ENCODE measurements at regions not wholly inside any gene's neighbourhood (a gene's known extent, or its start where the extent isn't known, plus 50 kb on each side); places are given as distances from the start of the nearest gene placed in this dataset.
"Not testable (repeated sequence)": the region's sequence is repeated elsewhere in the genome, so short reads cannot be mapped to it uniquely, and the experiment has no call there.

DNA sequence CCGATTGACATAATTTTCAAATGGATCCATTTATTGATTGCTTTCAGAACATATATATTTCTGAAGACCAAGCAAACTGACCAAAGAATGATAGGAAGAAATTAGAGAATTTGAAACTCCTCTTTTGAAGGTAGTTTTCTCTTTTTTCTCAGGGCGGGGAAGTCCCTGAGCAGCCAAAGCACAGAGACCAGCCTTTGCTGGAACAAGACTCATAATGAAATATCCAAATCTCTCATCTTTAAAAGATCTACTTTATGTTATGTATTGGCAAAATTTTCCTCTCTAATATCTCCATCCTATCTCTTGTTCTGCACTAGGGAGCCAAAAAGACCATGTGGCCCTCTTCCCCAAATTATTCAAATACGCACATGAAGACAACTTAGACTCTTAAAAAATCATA lies 379.0 kb upstream of the TCF4 start:
- TF ChIP-seq, protein P1, sequence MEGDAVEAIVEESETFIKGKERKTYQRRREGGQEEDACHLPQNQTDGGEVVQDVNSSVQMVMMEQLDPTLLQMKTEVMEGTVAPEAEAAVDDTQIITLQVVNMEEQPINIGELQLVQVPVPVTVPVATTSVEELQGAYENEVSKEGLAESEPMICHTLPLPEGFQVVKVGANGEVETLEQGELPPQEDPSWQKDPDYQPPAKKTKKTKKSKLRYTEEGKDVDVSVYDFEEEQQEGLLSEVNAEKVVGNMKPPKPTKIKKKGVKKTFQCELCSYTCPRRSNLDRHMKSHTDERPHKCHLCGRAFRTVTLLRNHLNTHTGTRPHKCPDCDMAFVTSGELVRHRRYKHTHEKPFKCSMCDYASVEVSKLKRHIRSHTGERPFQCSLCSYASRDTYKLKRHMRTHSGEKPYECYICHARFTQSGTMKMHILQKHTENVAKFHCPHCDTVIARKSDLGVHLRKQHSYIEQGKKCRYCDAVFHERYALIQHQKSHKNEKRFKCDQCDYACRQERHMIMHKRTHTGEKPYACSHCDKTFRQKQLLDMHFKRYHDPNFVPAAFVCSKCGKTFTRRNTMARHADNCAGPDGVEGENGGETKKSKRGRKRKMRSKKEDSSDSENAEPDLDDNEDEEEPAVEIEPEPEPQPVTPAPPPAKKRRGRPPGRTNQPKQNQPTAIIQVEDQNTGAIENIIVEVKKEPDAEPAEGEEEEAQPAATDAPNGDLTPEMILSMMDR (IDR thresholded peaks at IDR 0.05; ENCODE audit: poor library complexity, severe bottlenecking) = no peak
- no peaks in the 10 kb centered on the region for H3K36me3 ChIP-seq (ENCODE audit: low read depth)
- no peaks in the 10 kb centered on the region for H3K4me1 ChIP-seq (ENCODE audit: insufficient read depth, poor library complexity, severe bottlenecking)
- DNase-seq (ENCODE audit: low spot score) (no peak), ATAC-seq (ENCODE audit: low read depth) (no peak)
- no peaks in the 10 kb centered on the region for H3K9me3 ChIP-seq (ENCODE audit: severe bottlenecking)
- no peak overlapping the region for H3K27ac ChIP-seq (ENCODE audit: poor library complexity, severe bottlenecking)
- H3K4me3 ChIP-seq (ENCODE audit: severe bottlenecking) = no peak overlapping the region
- H3K27me3 ChIP-seq (ENCODE audit: insufficient read depth, poor library complexity, severe bottlenecking) = no peaks in the 10 kb centered on the region

DNA sequence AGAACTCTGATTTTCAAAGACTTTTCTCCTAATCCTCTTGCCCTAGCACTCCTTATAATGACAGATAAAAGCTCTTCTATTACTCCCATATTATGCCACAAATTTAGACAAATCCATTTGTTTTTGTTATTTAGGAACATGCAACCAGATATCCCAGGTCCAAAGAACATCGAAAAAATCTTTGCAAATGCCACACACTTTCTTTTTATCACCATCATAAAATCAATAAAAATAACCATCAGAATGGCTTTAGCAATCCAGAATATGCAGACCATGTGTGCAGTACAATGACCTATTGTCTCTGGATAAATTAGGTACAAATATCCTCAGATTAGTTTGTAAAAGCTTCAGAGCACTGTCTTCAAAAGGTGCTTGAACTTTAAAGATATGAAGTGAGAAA lies 376.2 kb upstream of the TCF4 start:
- H3K36me3 ChIP-seq (ENCODE audit: low read depth) = no peaks in the 10 kb centered on the region
- no peak for ATAC-seq (ENCODE audit: low read depth)
- H3K4me1 ChIP-seq (ENCODE audit: insufficient read depth, poor library complexity, severe bottlenecking) = no peaks in the 10 kb centered on the region
- TF ChIP-seq, protein P1 (IDR thresholded peaks at IDR 0.05; ENCODE audit: poor library complexity, severe bottlenecking) = no peak
- no peak for DNase-seq (ENCODE audit: low spot score)
- no peak overlapping the region for H3K27ac ChIP-seq (ENCODE audit: poor library complexity, severe bottlenecking)
- no peaks in the 10 kb centered on the region for H3K27me3 ChIP-seq (ENCODE audit: insufficient read depth, poor library complexity, severe bottlenecking)
- H3K9me3 ChIP-seq (ENCODE audit: severe bottlenecking) = no peaks in the 10 kb centered on the region
- H3K4me3 ChIP-seq (ENCODE audit: severe bottlenecking) = no peak overlapping the region

DNA sequence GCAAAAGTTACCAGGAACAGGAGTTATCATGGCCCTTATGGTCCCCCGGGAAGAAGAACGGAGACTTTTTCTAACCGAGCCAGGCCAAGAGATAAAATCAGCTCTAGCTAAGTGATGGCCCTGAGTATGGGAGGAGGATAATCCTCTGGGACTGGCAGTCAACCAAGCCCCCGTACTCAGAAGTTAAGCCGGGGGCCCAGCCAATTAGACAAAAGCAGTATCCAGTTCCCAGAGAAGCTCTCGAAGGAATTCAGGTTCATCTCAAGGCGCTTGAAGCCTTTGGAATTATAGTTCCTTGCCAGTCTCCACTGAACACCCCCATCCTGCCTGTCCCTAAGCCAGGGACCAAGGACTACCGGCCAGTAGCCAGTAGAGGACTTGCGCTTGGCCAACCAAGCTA lies 365.3 kb upstream of the TCF4 start:
- TF ChIP-seq, protein P1 (IDR thresholded peaks at IDR 0.05; ENCODE audit: poor library complexity, severe bottlenecking) = no peak
- Histone ChIP-seq H3K36me3 (ENCODE audit: low read depth) (no peaks in the 10 kb centered on the region), H3K9me3 (ENCODE audit: severe bottlenecking) (no peaks in the 10 kb centered on the region), H3K27me3 (ENCODE audit: insufficient read depth, poor library complexity, severe bottlenecking) (no peaks in the 10 kb centered on the region), H3K4me3 (ENCODE audit: severe bottlenecking) (no peak overlapping the region), H3K27ac (ENCODE audit: poor library complexity, severe bottlenecking) (no peak overlapping the region), H3K4me1 (ENCODE audit: insufficient read depth, poor library complexity, severe bottlenecking) (no peaks in the 10 kb centered on the region)
- ATAC-seq (ENCODE audit: low read depth) (no peak), DNase-seq (ENCODE audit: low spot score) (no peak)

DNA sequence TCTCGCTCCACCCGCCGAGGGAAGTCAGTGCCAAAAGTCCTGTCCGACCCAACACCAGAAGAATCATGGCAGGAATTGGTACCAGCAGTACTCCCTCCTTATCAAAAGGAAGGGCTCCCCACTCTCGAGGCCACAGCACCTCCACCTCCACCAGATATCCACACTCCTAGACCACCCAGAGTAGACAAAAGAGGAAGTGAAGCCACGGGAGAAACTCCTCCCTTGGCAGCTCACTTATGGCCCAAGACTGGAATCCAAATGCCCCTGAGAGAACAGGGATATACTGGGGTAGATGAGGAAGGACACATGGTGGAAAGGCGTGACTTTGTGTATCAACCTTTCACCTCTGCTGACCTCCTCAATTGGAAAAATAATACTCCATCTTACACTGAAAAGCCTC lies 363.7 kb upstream of the TCF4 start:
- H3K4me3 ChIP-seq (ENCODE audit: severe bottlenecking); H3K27ac ChIP-seq (ENCODE audit: poor library complexity, severe bottlenecking); H3K27me3 ChIP-seq (ENCODE audit: insufficient read depth, poor library complexity, severe bottlenecking); ATAC-seq (ENCODE audit: low read depth); H3K9me3 ChIP-seq (ENCODE audit: severe bottlenecking); DNase-seq (ENCODE audit: low spot score); H3K4me1 ChIP-seq (ENCODE audit: insufficient read depth, poor library complexity, severe bottlenecking); H3K36me3 ChIP-seq (ENCODE audit: low read depth): not testable (repeated sequence)

DNA sequence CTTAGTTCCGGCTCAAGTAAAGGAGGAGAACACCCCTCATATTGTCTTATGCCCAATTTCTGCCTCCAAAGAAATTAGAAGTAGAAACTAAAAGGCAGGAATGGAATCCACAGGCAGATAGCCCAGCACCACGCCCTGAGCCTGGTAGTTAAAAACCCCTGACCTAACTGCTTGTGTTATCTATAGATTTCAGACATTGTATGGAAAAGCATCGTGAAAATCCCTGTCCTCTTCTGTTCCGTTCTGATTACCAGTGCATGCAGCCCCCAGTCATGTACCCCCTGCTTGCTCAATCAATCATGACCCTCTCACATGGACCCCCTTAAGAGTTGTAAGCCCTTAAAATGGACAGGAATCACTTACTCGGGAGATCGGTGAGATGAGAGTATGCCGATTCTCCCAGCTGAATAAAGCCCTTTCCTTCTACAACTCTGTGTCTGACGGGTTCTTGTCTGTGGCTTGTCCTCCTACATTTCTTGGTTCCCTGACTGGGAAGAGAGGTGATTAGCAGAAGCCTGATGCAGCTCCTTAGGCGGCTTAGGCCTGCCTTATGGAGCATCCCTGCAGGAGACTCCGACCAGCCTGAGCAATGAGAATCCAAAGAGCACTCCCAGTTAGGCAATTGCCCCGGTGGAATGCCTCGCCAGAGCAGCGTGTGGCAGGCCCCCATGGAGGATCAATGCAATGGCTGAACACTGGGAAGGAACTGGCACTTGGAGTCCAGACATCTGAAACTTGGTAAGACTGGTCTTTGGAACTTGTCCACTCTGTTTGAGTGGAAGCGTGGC lies 362.6 kb upstream of the TCF4 start:
- DNase-seq (ENCODE audit: low spot score) (no peak), ATAC-seq (ENCODE audit: low read depth) (no peak)
- Histone ChIP-seq H3K27ac (ENCODE audit: poor library complexity, severe bottlenecking) (no peak overlapping the region), H3K4me1 (ENCODE audit: insufficient read depth, poor library complexity, severe bottlenecking) (no peaks in the 10 kb centered on the region), H3K4me3 (ENCODE audit: severe bottlenecking) (no peak overlapping the region), H3K9me3 (ENCODE audit: severe bottlenecking) (no peaks in the 10 kb centered on the region), H3K27me3 (ENCODE audit: insufficient read depth, poor library complexity, severe bottlenecking) (no peaks in the 10 kb centered on the region), H3K36me3 (ENCODE audit: low read depth) (no peaks in the 10 kb centered on the region)
- TF ChIP-seq, protein P1 (IDR thresholded peaks at IDR 0.05; ENCODE audit: poor library complexity, severe bottlenecking) = no peak
